B cell (primary cell): ENCODE measurements at regions not wholly inside any gene's neighbourhood (a gene's known extent, or its start where the extent isn't known, plus 50 kb on each side); places are given as distances from the start of the nearest gene placed in this dataset.

Source experiments
- ATAC-seq: fragments of 200-7000 bp; cut with Tn5 transposase; one replicate; pipeline ENCODE4 v1.10.0; 2021; ENCODE audit warnings: low read depth, mild to moderate bottlenecking, moderate number of reproducible peaks, moderate library complexity
- CTCF ChIA-PET: fragments of 350-600 bp; sonication (Branson Sonifier 250); formaldehyde crosslinking; loops from one replicate; lab custom pipeline; 2021; ENCODE audit warnings: antibody characterized with exemption, inconsistent platforms; lab: Charles Lee
- POLR2A ChIA-PET: fragments of 350-600 bp; sonication (Branson Sonifier 250); formaldehyde crosslinking; loops from one replicate; lab custom pipeline; 2021; ENCODE audit warnings: antibody characterized with exemption; lab: Charles Lee
- DNase-seq: peaks from one replicate; pipeline ENCODE4 v3.0.0; 2013
- H2AFZ ChIP-seq: 2 replicates; pipeline ENCODE4 v1.6.1; 2012; ENCODE audit warnings: mild to moderate bottlenecking, low read depth, low read length; ENCODE audit not compliant: insufficient read depth, poor library complexity, severe bottlenecking
- H3K27ac ChIP-seq, 2 donors: 1 replicate in 1 of 2; 2 replicates in 1 of 2; pipeline ENCODE4 v1.5.1; 2012 to 2013; ENCODE audit warnings: low read length in 2 of 2, mild to moderate bottlenecking in 2 of 2, moderate library complexity in 1 of 2
- H3K27me3 ChIP-seq, 4 experiments: fragments of 200-600 bp in 1 of 4; sonication (generic) in 1 of 4; replicated peaks in 1 of 4; 1 replicate in 2 of 4; 2 replicates in 2 of 4; pipeline versions ENCODE4 v1.6.1 to v1.7.0; 2013 to 2016; ENCODE audit warnings: low read length in 3 of 4, mild to moderate bottlenecking in 2 of 4, mixed read lengths in 1 of 4, moderate library complexity in 1 of 4; ENCODE audit not compliant: insufficient read depth in 4 of 4, control insufficient read depth in 3 of 4; ENCODE audit errors: control extremely low read depth in 1 of 4
- H3K36me3 ChIP-seq, 2 experiments: replicated peaks in 1 of 2; 1 replicate in 1 of 2; 2 replicates in 1 of 2; pipeline versions ENCODE4 v1.6.1 to v1.7.1; 2013; ENCODE audit warnings: low read length in 1 of 2; ENCODE audit not compliant: insufficient read depth in 2 of 2, control insufficient read depth in 1 of 2; ENCODE audit errors: control extremely low read depth in 1 of 2, extremely low read depth in 1 of 2
- H3K4me1 ChIP-seq, 2 donors: fragments of 200-600 bp in 1 of 2; sonication (generic) in 1 of 2; 1 replicate in 1 of 2; 2 replicates in 1 of 2; pipeline versions ENCODE4 v1.5.1 to v1.6.1; 2013 to 2017; ENCODE audit warnings: low read length in 2 of 2; ENCODE audit not compliant: control insufficient read depth in 2 of 2, insufficient read depth in 2 of 2
- H3K4me2 ChIP-seq: replicated peaks from 2 replicates; pipeline ENCODE3; 2012; ENCODE audit warnings: mild to moderate bottlenecking, low read depth, low read length; ENCODE audit not compliant: poor library complexity, severe bottlenecking
- H3K4me3 ChIP-seq, 5 experiments: fragments of 200-600 bp in 1 of 5; sonication (generic) in 1 of 5; 1 replicate in 3 of 5; 2 replicates in 2 of 5; pipeline versions ENCODE4 v1.5.1 to v1.7.0; 2011 to 2016; ENCODE audit warnings: low read length in 4 of 5, mild to moderate bottlenecking in 4 of 5, low read depth in 2 of 5, control low read depth in 1 of 5, moderate library complexity in 1 of 5; ENCODE audit not compliant: insufficient read depth in 1 of 5; ENCODE audit errors: control extremely low read depth in 1 of 5, extremely low read depth in 1 of 5
- H3K79me2 ChIP-seq: fragments of 200-600 bp; sonication (generic); one replicate; pipeline ENCODE4 v1.6.0; 2016; ENCODE audit warnings: low read length; ENCODE audit not compliant: control insufficient read depth, insufficient read depth
- H3K9ac ChIP-seq: fragments of 200-600 bp; sonication (generic); 2 replicates; pipeline ENCODE4 v1.6.1; 2017; ENCODE audit warnings: mild to moderate bottlenecking, low read length, moderate library complexity
- H3K9me3 ChIP-seq, 3 donors: one replicate each; pipeline versions ENCODE4 v1.6.1 to v1.7.1; 2013; ENCODE audit warnings: low read length in 2 of 3; ENCODE audit not compliant: control insufficient read depth in 2 of 3, insufficient read depth in 1 of 3; ENCODE audit errors: control extremely low read depth in 1 of 3
- H4K20me1 ChIP-seq: 2 replicates; pipeline ENCODE4 v1.6.0; 2012; ENCODE audit warnings: mild to moderate bottlenecking, low read length; ENCODE audit not compliant: insufficient read depth, control insufficient read depth, poor library complexity, severe bottlenecking
- H3K27ac Mint-ChIP-seq: one replicate; pipeline ENCODE4 v1.8.0; 2021; ENCODE audit warnings: mixed read lengths
- H3K27me3 Mint-ChIP-seq: one replicate; pipeline ENCODE4 v1.8.0; 2021; ENCODE audit warnings: mixed read lengths
- H3K4me1 Mint-ChIP-seq: one replicate; pipeline ENCODE4 v1.8.0; 2021; ENCODE audit warnings: mixed read lengths
- H3K4me3 Mint-ChIP-seq: one replicate; pipeline ENCODE4 v1.8.0; 2021; ENCODE audit warnings: mixed read lengths
- H3K9me3 Mint-ChIP-seq: one replicate; pipeline ENCODE4 v1.8.0; 2022; ENCODE audit warnings: mixed read lengths; ENCODE audit not compliant: insufficient read depth
- EZH2 ChIP-seq: IDR thresholded peaks from 2 replicates; pipeline ENCODE4 v1.6.1; 2012; ENCODE audit warnings: borderline replicate concordance, low read depth, mild to moderate bottlenecking, moderate library complexity, low read length; ENCODE audit not compliant: insufficient read depth, poor library complexity, severe bottlenecking
- WGBS: methylation state at CpG from one replicate; pipeline ENCODE4 v1.1.5; 2013; ENCODE audit warnings: missing lambda C conversion rate; ENCODE audit not compliant: insufficient coverage; 5-methylcytosine and 5-hydroxymethylcytosine counted together
- intact Hi-C: fragments of 100-400 bp; cut with micrococcal nuclease; formaldehyde crosslinking; loops from one replicate; pipeline ENCODE4 v1.10.0; 2022
- TF ChIP-seq, protein P1 (sequence below): fragments of 200-600 bp; IDR thresholded peaks from one replicate; pipeline ENCODE4 v1.8.0; 2022; ENCODE audit warnings: antibody characterized with exemption, mild to moderate bottlenecking

DNA sequence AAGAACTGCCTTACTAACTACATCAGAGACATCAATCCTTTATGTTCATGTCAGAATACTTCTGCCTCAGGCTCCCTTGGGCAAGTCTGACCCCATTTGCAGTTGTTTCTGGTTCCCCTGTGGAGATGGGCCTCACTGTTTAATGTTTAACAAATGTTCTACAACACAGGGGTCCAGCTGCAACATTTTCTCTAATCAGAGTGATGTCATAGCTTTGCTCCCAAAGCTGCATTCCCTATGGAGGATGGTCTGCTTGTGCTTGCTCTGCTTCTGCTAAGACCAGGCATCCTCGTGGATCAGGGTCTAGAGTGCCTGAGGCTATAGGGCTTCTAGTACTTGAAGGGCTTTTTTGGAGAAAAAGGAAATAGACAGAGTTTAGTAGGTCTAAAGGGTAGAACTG lies 1071.2 kb downstream of the TTLL7 start:
- no peak overlapping the region for H3K9ac ChIP-seq
- H3K27ac ChIP-seq: no peak overlapping the region
- CTCF ChIA-PET: no interaction called here
- Mint-ChIP-seq H3K27ac (no peak overlapping the region), H3K4me3 (no peak overlapping the region), H3K27me3 (no peaks in the 10 kb centered on the region), H3K9me3 (no peaks in the 10 kb centered on the region), H3K4me1 (no peaks in the 10 kb centered on the region)
- POLR2A ChIA-PET: no interaction called here
- no peak for DNase-seq
- intact Hi-C loops: no loop called here
- H3K9me3 ChIP-seq: no peaks in the 10 kb centered on the region
- TF ChIP-seq, protein P1, sequence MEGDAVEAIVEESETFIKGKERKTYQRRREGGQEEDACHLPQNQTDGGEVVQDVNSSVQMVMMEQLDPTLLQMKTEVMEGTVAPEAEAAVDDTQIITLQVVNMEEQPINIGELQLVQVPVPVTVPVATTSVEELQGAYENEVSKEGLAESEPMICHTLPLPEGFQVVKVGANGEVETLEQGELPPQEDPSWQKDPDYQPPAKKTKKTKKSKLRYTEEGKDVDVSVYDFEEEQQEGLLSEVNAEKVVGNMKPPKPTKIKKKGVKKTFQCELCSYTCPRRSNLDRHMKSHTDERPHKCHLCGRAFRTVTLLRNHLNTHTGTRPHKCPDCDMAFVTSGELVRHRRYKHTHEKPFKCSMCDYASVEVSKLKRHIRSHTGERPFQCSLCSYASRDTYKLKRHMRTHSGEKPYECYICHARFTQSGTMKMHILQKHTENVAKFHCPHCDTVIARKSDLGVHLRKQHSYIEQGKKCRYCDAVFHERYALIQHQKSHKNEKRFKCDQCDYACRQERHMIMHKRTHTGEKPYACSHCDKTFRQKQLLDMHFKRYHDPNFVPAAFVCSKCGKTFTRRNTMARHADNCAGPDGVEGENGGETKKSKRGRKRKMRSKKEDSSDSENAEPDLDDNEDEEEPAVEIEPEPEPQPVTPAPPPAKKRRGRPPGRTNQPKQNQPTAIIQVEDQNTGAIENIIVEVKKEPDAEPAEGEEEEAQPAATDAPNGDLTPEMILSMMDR: no peak
- TF ChIP-seq EZH2: no peak
- H3K79me2 ChIP-seq: no peaks in the 10 kb centered on the region
- WGBS: 85% methylated on average over 1 of the region's 1 CpG
- H4K20me1 ChIP-seq: no peaks in the 10 kb centered on the region
- no peaks in the 10 kb centered on the region for H3K4me1 ChIP-seq
- no peak overlapping the region for H3K4me3 ChIP-seq
- no peak overlapping the region for H3K4me2 ChIP-seq
- ATAC-seq: no peak
- H2AFZ ChIP-seq: no peak overlapping the region
- no peaks in the 10 kb centered on the region for H3K36me3 ChIP-seq
- no peaks in the 10 kb centered on the region for H3K27me3 ChIP-seq

DNA sequence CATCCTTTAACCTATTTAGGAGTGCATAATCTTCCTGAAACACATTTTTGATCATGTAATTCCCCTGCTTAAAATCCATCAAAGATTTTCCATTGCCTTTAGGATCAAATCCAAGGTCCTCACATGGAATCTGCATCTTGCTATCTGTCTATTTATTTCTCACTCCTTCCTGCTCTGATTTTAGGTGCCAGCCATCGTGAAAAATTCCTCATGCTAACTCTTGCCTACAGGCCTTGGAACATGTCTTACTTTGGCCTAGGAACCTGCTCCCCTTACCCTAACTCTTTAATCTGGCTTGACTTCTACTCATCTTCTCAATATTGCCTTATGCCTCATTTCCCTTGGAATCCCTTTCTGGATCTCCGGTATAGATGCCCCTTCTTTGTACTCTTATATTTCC lies 1074.3 kb downstream of the TTLL7 start:
- TF ChIP-seq, protein P1: no peak
- no peak for TF ChIP-seq EZH2
- H3K27ac ChIP-seq: no peak overlapping the region
- no peaks in the 10 kb centered on the region for H3K4me1 ChIP-seq
- no peaks in the 10 kb centered on the region for H3K36me3 ChIP-seq
- ChIA-PET CTCF (no interaction called here), POLR2A (no interaction called here)
- H3K4me3 ChIP-seq: no peak overlapping the region
- ATAC-seq (no peak), DNase-seq (no peak)
- H4K20me1 ChIP-seq: no peaks in the 10 kb centered on the region
- no peaks in the 10 kb centered on the region for H3K9me3 Mint-ChIP-seq
- no peaks in the 10 kb centered on the region for H3K9me3 ChIP-seq
- H3K4me3 Mint-ChIP-seq: no peak overlapping the region
- no peak overlapping the region for H3K27ac Mint-ChIP-seq
- no peak overlapping the region for H3K9ac ChIP-seq
- no peaks in the 10 kb centered on the region for H3K27me3 ChIP-seq
- no peaks in the 10 kb centered on the region for H3K79me2 ChIP-seq
- no peaks in the 10 kb centered on the region for H3K4me1 Mint-ChIP-seq
- intact Hi-C loops: no loop called here
- no peaks in the 10 kb centered on the region for H3K27me3 Mint-ChIP-seq
- 96% methylated on average over 2 of the region's 2 CpGs for WGBS
- no peak overlapping the region for H3K4me2 ChIP-seq
- H2AFZ ChIP-seq: no peak overlapping the region
